GM12874 (cell line): ENCODE measurements at regions not wholly inside any gene's neighbourhood (a gene's known extent, or its start where the extent isn't known, plus 50 kb on each side); places are given as distances from the start of the nearest gene placed in this dataset.

Experiments used
- CTCF ChIP-seq: IDR thresholded peaks from 2 replicates; pipeline ENCODE4 v1.5.1; 2011; ENCODE audit warnings: low read depth, mild to moderate bottlenecking, control low read depth, low read length, moderate library complexity; ENCODE audit not compliant: insufficient read depth

DNA sequence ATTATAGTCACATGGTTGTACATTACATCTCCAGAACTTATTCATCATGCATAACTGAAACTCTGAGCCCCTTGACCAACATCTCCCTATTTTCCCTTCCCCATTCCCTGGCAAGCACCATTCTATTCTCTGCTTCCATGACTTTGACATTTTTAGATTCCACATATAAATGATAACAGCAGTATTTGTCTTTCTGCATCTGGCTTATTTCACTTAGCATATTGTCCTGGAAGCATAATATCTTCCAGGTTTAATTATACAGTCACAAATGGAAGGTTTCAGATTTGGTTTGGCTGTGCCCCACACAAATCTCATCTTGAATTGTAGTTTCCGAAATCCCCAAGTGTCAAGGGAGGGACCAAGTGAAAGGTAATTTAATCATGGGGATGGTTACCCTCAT is 626.9 kb upstream of the PKDCC start:
- TF ChIP-seq CTCF, result no peak

- TF ChIP-seq CTCF, result no peak
These were observed 616.1 kb upstream of the PKDCC start for GRCh38 chr2:41431756-41432155.

DNA sequence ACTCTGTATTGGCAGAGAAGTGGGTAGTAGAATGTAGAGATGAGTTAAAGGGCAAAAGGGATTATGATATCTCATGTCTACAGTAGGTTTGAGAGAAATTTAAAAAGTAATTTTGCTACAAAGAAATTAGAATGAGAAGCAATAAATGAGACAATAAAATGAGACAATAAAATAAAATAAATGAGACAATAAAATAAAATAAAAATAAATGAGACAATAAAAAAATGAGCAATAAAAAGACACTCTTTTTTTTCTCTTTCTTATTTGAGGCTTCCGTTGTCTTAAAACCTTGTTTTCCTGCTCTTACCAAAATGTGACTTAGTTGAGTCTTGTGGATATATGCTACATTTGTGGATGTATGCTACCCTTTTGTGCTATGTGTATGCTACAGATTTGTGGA is 615.4 kb upstream of the PKDCC start:
- TF ChIP-seq CTCF, result no peak

DNA sequence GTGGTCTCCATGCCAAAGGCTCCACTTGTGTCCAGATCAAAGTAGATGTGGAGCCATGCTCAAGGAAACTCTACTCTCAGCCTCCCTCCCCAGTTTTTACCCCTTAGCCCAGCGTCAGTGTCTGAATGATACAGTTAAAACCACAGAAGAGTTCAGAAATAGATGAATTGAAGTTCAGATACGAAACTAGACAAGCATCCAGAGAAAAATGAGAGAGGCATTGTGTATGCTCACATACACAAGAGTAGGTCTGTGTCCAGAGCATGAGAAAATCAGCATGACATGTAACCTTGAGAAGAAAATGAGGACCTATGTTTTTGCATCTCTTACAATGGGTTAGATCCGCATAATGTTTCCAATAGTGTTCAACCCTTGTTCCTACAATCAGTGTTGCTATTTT is 612.8 kb upstream of the PKDCC start:
- no peak for TF ChIP-seq CTCF

GRCh38 chr2:41441958-41442357 is 605.9 kb upstream of the PKDCC start:
- TF ChIP-seq CTCF, result no peak

- TF ChIP-seq CTCF, result no peak
These were observed 602.0 kb upstream of the PKDCC start for GRCh38 chr2:41445865-41446264.

DNA sequence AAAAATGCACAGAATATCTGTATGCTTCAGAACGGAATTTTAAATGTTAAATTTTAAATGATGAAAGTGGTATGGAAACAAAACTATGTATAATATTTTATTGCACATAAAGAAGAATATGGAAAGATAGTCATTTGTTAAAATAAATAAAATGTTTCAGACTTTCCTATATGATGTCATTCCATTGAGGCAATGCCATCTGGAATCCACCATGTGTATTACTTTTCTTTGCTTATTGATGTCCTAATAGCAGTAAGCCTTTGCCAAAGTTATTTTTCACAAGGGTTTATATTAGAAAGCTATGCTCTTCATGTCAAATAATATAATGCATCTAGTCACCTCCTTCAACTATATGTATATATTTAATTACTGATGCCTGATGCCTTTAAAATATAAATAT is 601.6 kb upstream of the PKDCC start:
- TF ChIP-seq CTCF, result no peak

- no peak for TF ChIP-seq CTCF
These were observed 599.6 kb upstream of the PKDCC start for GRCh38 chr2:41448221-41448620.
